ENCODE measurements at regions not wholly inside any gene's neighbourhood (a gene's known extent, or its start where the extent isn't known, plus 50 kb on each side); places are given as distances from the start of the nearest gene placed in this dataset.

DNA sequence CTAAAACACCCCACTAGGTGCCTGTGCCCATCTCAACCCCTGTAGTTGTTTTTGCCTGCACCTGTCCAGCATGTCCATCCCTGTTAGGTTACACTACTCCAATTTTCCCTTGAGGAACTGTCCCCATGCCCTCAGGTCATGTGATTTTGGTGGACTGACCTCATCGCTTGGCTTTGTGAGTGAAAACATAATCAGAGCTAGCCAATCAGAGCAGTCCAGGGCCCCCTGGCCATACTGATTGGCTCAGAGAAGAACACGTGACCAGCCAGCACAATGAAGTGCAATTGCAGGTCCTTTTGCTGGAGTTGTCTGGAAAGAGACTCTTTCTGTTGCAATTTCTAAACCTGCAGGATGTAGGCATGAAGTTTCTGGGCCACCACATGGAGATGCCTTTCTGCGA, 303.3 kb upstream of the PROX1 start:
- DNase-seq (ENCODE audit: extremely low read depth, low read depth) = no peak
- TF ChIP-seq CTCF (IDR thresholded peaks at IDR 0.05; ENCODE audit: low read depth, low read length) = no peak

DNA sequence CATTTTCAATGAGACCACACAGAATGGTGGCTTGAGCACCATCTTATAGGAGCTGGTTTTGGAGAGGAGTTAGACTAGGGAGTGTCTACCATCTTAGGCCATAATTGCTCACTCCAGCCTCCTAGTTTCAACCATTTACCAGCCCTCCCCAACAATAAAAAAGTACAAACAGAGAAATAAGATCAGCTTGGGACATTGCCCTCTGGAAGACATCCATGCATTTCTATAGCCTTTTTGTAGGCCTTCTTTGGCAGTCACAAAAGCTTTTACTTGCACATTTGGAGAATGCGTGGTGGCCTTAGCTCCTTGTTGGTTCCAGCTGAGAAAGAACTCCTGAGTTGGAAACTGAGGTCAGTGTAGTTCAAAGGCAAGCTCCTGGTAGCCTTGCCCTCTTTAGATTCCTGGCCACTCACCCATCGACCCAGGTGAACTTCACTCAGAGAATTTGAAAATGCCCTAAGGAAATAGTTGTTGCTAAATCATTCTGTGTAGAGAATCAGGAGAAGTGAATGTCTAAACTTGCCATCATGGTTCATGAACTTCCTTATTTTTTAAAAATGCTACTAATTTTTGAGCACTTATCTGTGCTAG, 301.7 kb upstream of the PROX1 start:
- no peak for TF ChIP-seq CTCF (IDR thresholded peaks at IDR 0.05; ENCODE audit: low read depth, low read length)

GRCh38 chr1:213686983-213687382, 300.8 kb upstream of the PROX1 start:
- no peak for TF ChIP-seq CTCF (IDR thresholded peaks at IDR 0.05; ENCODE audit: low read depth, low read length)
- no peak for DNase-seq (ENCODE audit: extremely low read depth, low read depth)

More for the DNA sequence above, 301.7 kb upstream of the PROX1 start:
- DNase-seq (ENCODE audit: extremely low read depth, low read depth) = no peak

DNA sequence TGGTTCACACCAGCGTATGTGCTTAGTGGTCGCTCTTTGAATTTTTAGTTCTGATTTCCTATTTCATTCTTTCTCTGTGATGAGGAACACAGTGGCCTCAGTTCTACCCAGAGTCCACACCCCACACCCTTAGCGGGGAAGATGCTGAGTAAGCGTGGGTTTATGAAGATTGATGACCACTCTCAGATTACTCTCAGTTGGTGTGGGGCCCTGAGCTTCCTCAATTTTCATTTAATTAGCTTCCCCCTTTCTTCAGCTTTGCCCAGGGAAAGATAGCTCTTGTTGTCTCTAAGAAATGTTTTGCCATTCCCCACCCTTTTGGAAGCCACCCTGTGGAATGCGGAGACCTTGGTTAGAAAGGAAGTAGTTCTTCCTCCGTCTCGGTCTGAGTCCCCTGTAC, 299.9 kb upstream of the PROX1 start:
- no peak for DNase-seq (ENCODE audit: extremely low read depth, low read depth)

DNA sequence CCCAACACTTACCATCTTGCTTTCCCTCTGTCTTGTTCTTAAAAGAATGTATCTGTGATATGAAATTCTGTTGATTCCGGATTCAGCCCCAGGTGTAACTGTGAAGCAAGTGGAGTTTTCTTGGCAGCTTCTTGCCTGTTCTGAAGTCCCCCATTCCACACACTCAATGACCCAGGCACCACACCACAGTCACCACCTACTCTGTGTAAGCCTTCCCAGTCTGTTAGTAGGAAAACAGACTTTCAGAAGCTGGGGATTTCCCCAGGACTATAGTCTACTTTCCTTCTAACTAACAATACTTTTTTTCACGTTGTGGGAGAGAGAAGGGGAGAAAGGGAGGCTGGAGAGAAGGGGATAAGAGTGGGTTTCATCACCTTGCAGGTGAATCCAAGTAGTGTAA, 299.1 kb upstream of the PROX1 start:
- TF ChIP-seq CTCF (IDR thresholded peaks at IDR 0.05; ENCODE audit: low read depth, low read length) = no peak
- no peak for DNase-seq (ENCODE audit: extremely low read depth, low read depth)

More for the DNA sequence above, 299.9 kb upstream of the PROX1 start:
- no peak for TF ChIP-seq CTCF (IDR thresholded peaks at IDR 0.05; ENCODE audit: low read depth, low read length)

DNA sequence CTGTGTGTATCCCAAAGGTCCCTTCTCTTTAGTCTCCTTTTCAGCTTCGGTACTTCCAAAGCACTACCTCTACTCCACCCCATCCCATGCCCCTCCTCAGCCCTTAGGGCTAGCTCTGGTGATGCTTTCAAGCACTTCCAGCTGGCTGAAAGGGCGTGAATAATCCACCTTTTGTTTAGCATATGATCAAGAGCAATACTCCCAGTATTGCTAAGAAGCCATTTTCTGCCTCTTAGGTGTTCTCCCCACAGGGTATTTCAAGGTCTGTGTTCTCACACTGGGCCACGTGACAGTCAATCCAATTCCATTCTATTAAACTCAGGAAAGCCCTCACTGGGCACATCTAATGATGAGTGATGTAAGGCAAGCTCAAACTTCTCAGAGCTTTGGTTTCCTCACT, 298.5 kb upstream of the PROX1 start:
- no peak for DNase-seq (ENCODE audit: extremely low read depth, low read depth)
- TF ChIP-seq CTCF (IDR thresholded peaks at IDR 0.05; ENCODE audit: low read depth, low read length) = no peak

DNA sequence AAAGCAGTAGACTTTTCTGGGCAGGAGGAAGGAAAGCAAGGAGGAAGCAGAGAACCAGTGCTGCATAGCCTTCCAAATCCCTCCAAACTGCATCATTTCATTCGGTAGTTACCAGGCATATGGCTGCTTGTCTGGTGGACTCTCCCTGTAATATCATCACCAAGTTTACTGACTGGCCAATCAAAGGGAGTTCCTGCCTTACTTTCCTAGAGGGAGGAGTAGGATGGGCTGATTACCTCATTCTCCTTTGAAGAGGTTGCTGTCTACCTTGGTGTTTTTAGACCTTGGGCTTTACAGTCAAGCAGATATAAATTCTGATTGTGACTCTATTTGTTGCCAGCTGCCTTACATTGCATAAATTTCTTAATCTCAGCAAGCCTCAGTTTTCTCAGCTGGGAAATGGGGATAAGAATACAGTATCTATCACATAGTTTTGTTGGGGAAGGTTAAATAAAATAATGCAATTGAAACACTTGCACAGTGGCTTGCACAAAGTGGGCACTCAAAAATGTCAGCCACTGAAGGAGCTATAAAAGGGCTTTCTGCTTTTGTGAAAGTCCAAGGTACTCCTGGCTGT, 297.3 kb upstream of the PROX1 start:
- TF ChIP-seq CTCF (IDR thresholded peaks at IDR 0.05; ENCODE audit: low read depth, low read length) = no peak
- no peak for DNase-seq (ENCODE audit: extremely low read depth, low read depth)

Data from AG09319 (cell line).